ENCODE measurements at regions not wholly inside any gene's neighbourhood (a gene's known extent, or its start where the extent isn't known, plus 50 kb on each side); places are given as distances from the start of the nearest gene placed in this dataset.

- no CpG with 5 or more reads among the region's 5 CpGs for WGBS, 2 experiments (ENCODE audit: extremely low coverage in 2 of 2, insufficient read length in 1 of 2)
- in situ Hi-C loops (cut with MboI; ENCODE audit: low sequenced_read_pairs) (no loop called here), intact Hi-C loops (cut with micrococcal nuclease) (loop anchor here (10.0 kb wide), 1 partner anchor 1140 kb away; no protein-coding TSS in a partner anchor), dilution Hi-C loops (cut with HindIII; ENCODE audit: low sequenced_read_pairs, unreplicated experiment) (no loop called here)
- Histone ChIP-seq H3K79me1 (ENCODE audit: low read depth in 1 of 2, low read length in 2 of 2) (no peaks in the 10 kb centered on the region), H4K20me1 (ENCODE audit: insufficient read depth, low read length) (no peaks in the 10 kb centered on the region), H3K4me2 (ENCODE audit: low read depth, low read length) (no peak overlapping the region), H3K36me3 (ENCODE audit: control insufficient read depth, insufficient read depth, low read length) (no peaks in the 10 kb centered on the region), H4K5ac (ENCODE audit: low read depth, low read length) (no peak overlapping the region), H3K56ac (ENCODE audit: extremely low read depth, insufficient read depth, low read length) (no peak overlapping the region), H3K9me3 (ENCODE audit: control insufficient read depth, insufficient read depth, low read length) (peaks cover 31% of the 10 kb centered on the region), H3K4ac (ENCODE audit: low read depth, low read length) (no peak overlapping the region), H2BK120ac (ENCODE audit: low read depth, low read length) (no peak overlapping the region), H2AK5ac (ENCODE audit: low read depth, low read length) (no peak overlapping the region), H2BK5ac (ENCODE audit: low read depth, low read length, poor library complexity, severe bottlenecking) (no peak overlapping the region), H3K9ac (ENCODE audit: low read depth, low read length) (no peak overlapping the region), H3K23ac (ENCODE audit: low read depth, low read length) (no peak overlapping the region), H2BK15ac (ENCODE audit: low read depth, low read length) (no peak overlapping the region), H3K14ac (replicated peaks; ENCODE audit: low read depth, low read length) (no peak overlapping the region), H2BK20ac (ENCODE audit: low read depth, low read length) (no peak overlapping the region), H3K4me1 (ENCODE audit: control insufficient read depth, insufficient read depth, low read length) (no peaks in the 10 kb centered on the region), H3K9me1 (ENCODE audit: insufficient read depth, low read length) (no peaks in the 10 kb centered on the region), H4K91ac (ENCODE audit: insufficient read depth, low read depth, low read length) (no peak overlapping the region), H3K27me3 (ENCODE audit: control insufficient read depth, insufficient read depth, low read length) (no peaks in the 10 kb centered on the region), H3K18ac (ENCODE audit: low read depth, low read length) (no peak overlapping the region), H2AFZ (replicated peaks; ENCODE audit: low read length, poor library complexity) (no peak overlapping the region), H2AK9ac (replicated peaks; ENCODE audit: low read depth, low read length, poor library complexity) (no peak overlapping the region), H4K8ac (ENCODE audit: low read depth in 2 of 2, low read length in 2 of 2) (no peak overlapping the region), H3K4me3 (ENCODE audit: insufficient read depth, low read depth, low read length) (no peak overlapping the region), H3K27ac (ENCODE audit: insufficient read depth, low read length) (no peak overlapping the region)
- no peak for ATAC-seq (ENCODE audit: low read depth)
- DNase-seq, result no peak
- CTCF ChIA-PET, result no interaction called here
- TF ChIP-seq MAZ (IDR thresholded peaks at IDR 0.05; ENCODE audit: borderline replicate concordance, low read depth, low read length) (no peak), MXI1 (IDR thresholded peaks at IDR 0.05; ENCODE audit: borderline replicate concordance, low read depth, low read length) (no peak), NFE2L2 (IDR thresholded peaks at IDR 0.05; ENCODE audit: low read depth, low read length) (no peak), BHLHE40 (IDR thresholded peaks at IDR 0.05; ENCODE audit: low read depth, low read length) (no peak), CHD1 (IDR thresholded peaks at IDR 0.05; ENCODE audit: low read depth, low read length) (no peak), POLR2A (IDR thresholded peaks at IDR 0.05; ENCODE audit: low read depth, low read length) (no peak), RCOR1 (IDR thresholded peaks at IDR 0.05; ENCODE audit: insufficient replicate concordance, low read length) (no peak), USF2 (IDR thresholded peaks at IDR 0.05; ENCODE audit: low read depth, low read length) (no peak), CEBPB (IDR thresholded peaks at IDR 0.05; ENCODE audit: low read depth, low read length) (no peak), RAD21 (IDR thresholded peaks at IDR 0.05; ENCODE audit: low read length) (no peak), SMC3 (IDR thresholded peaks at IDR 0.05; ENCODE audit: low read depth, low read length) (no peak)
- no TSS peak for BruUV-seq (replicated peaks)
- POLR2A ChIA-PET (ENCODE audit: unreplicated experiment), result no interaction called here
These were observed 335.3 kb downstream of the MAF start for GRCh38 chr16:79265196-79265595.
